ENCODE measurements at regions not wholly inside any gene's neighbourhood (a gene's known extent, or its start where the extent isn't known, plus 50 kb on each side); places are given as distances from the start of the nearest gene placed in this dataset.

GRCh38 chr18:30500240-30500945, 542.1 kb downstream of the DSC3 start:
- TF ChIP-seq CTCF (IDR thresholded peaks at IDR 0.05): no peak
- no peak for TF ChIP-seq EP300 (IDR thresholded peaks at IDR 0.05)
- no peak for TF ChIP-seq POLR2A (IDR thresholded peaks at IDR 0.05)
